ENCODE measurements at regions not wholly inside any gene's neighbourhood (a gene's known extent, or its start where the extent isn't known, plus 50 kb on each side); places are given as distances from the start of the nearest gene placed in this dataset.
"Not testable (repeated sequence)": the region's sequence is repeated elsewhere in the genome, so short reads cannot be mapped to it uniquely, and the experiment has no call there.

DNA sequence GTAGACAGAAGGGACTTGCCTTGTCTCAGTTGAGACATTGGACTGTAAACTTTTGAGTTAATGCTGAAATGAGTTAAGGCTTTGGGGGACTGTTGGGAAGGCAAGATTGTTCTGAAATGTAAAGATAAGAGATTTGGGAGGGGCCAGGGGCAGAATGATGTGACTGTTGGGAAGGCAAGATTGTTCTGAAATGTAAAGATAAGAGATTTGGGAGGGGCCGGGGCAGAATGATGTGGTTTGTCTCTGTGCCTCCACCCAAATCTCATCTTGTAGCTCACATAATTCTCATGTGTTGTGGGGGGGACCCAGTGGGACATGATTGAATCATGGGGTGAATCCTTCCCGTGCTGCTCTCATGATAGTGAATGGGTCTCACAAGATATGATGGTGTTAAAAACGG is 1217.1 kb downstream of the GALC start:
- not testable (repeated sequence) for DNase-seq

DNA sequence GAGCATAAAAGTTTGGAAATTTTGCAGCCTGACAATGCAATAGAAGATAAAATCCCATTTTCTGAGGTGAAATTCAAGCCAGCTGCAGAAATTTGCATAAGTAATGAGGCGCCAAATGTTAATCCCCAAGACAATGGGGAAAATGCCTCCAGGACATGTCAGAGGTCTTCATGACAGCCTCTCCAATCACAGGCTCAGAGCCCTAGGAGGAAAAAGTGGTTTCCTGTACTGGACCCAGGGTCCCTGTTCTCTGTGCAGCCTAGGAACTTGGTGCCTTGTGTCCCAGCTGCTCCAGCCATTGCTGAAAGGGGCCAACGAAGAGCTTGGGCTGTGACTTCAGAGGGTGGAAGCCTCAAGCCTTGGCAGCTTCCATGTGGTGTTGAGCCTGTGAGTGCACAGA is 1218.1 kb downstream of the GALC start:
- no peak for DNase-seq

DNA sequence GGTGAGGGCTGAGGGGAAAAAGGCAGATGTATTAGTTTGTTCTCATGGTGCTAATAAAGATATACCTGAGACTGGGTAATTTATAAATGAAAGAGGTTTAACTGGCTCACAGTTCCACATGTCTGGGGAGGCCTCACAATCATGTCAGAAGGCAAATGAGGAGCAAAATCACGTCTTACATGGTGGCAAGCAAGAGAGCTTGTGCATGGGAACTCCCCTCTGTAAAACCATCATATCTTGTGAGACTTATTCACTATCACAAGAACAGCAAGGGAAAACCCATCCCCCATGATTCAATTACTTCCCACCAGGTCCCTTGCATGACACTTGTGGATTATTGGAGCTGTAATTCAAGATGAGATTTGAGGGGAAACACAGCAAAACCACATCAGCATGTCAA is 1220.9 kb downstream of the GALC start:
- DNase-seq, result no peak

DNA sequence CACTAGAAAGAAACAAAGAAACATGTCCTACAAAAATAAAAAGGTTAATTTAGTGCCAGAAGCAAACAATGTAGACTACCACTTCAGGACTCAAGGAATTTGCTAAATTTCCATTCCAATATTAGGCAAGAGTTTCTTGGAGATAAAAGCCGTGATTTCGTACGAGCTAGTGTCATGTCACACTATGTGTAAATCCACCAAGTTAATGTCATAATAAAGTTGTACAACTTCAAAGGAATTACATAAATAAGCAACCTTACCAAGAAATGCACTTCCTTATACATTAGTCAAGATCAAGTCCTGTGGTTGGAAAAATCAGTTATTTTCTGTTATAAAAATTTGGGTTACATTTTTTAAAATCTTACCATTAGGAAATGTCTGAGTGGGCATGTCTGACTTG is 1222.8 kb downstream of the GALC start:
- no peak for DNase-seq

DNA sequence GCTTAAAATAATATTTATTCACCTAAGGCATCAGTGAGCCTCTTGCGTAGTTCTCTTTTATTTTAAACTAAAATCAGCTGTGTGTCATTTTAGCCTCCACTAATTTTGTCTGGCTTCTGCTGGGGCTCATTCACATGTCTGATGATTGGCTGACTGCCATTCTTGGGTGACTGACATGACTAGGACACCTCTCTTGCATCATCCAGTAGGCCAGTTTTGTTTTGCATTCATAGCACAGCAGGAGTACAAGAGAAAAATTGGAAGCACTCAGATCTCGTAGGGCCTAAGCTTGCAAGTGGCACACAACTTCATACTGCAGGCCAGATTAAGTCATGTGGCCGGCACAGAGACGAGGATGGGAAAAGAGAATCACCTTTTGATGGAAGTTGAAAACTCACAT is 1226.5 kb downstream of the GALC start:
- no peak for DNase-seq

DNA sequence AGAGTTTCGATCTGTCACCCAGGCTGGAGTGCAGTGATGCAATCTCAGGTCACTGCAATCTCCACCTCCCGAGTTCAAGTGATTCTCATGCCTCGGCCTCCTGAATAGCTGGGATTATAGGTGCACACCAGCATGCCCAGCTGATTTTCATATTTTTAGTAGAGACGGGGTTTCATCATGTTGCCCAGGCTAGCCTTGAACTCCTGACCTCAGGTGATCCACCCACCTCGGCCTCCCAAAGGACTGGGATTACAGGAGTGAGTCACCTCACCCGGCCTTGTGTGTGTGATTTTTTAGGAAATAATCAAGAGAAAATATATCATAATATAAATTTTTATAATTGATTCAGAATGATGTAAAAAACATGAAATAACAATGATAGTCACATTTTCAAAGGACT is 1231.4 kb downstream of the GALC start:
- no peak for DNase-seq

DNA sequence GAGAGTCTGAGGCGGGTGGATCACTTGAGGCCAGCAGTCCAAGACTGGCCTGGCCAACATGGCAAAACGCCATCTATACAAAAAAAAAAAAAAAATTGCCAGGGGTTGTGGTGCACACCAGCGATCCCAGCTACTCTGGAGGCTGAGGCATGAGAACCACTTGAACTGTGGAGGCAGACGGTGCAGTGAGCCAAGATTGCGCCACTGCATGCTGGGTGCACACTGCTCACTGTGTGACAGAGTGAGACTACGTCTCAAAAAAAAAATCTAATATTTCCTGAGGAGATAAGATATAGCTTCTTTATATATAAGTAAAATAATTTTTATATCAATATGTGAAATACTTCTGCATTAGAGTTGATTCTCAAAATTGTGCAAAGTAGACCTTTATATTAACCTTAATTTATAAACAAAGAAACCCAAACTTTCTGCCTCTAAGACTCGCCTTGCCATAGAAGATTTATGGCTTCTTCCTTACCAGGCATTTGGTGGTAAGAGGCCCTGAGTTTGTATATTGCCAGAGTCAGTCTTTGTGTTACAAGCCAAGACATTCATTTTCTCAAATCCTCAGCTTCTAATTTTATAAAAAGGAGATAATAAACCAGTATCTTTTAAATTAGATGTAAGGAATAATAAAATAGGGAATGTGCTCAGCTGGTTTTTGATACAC is 1226.7 kb downstream of the FLRT2 start:
- DNase-seq, result no peak

DNA sequence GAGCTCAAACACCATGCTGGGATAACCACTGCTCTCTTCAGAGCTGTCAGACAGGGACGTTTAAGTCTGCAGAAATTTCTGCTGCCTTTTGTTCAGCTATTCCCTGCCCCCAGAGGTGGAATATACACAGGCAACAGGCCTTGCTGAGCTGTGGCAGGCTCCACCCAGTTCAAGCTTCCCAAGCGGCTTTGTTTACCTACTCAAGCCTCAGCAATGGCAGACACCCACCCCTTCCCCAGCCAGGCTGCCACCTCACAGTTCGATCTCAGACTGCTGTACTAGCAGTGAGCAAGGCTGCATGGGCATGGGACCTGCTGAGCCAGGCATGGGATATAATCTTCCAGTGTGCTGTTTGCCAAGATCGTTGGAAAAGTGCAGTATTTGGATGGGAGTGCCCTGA is 1220.5 kb downstream of the FLRT2 start:
- DNase-seq, result not testable (repeated sequence)

DNA sequence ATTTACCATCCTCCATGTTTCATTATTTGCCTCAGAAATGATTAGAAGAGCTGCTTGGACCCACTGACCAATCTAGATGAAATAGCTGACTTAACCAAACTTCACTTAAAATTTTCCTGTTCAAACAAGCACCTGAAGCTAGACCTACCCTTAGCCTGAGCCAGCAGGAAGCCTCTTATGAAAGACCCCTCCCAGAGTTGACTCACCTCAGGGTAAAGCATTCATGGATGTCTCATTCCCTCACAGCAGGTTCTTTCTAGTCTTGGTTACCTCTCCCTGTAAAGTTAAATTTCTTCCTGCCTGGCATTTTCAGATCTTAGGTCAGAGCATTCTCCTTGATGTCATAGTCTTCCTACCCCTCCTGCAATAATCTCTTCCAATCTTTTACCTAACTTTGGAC is 1209.8 kb downstream of the FLRT2 start:
- no peak for DNase-seq

DNA sequence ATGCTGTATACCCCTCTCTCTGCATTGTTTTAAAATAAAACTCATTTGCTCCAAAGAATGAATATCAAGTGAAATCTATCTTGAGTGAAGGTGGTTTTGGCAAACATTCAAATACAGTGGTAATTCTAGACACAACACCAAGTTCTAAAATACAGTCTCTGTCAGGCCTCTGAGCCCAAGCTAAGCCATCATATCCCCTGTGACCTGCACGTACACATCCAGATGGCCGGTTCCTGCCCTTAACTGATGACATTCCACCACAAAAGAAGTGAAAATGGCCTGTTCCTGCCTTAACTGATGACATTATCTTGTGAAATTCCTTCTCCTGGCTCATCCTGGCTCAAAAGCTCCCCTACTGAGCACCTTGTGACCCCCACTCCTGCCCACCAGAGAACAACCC is 1201.5 kb downstream of the FLRT2 start:
- DNase-seq, result not testable (repeated sequence)

DNA sequence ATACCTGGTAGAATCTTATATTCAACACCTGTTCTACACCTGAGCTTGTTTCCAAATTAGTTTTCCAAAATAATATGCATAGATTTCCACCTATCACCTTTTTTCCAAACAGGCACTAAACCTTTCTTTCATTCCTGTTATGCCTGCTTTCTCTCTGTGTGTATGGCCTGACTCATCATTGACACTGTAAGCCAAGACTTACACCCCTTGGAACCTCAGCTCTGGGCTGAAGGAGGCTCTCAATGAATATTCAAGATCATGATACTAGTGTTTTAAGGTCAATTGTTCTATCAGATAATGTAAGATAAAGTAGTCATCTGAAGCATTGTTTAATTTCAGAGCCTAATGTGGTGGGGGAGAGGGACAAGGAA is 1193.3 kb downstream of the FLRT2 start:
- no peak for DNase-seq

DNA sequence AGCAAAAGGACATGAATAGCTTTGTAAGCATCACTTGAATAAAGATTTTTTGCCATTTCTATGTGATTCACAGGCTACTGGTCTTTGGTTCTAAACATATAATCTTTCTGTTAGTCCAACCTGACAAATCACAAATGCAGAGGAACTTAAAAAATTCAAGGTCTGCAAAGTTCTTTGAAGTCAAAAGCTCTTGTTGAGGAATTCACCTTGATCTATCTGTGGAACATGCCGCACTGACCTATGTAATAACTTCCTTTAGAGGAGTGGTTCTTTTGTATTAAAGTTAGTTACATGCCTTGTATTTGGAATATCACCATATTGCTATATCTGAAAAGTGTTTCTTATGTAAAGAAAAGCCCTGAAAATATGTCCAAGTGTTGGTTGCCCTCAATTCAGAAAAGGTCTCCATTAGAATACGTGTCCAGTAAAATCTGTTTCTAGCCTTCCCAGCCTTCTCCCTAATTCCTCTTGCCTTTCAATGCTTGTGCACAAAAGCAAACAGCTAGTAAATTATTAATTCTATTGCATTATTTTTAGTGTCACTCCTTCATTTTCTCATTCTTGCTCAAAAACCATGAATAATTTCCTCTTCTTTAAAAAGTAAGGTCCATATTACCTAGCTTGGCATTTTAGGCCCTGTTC is 1192.8 kb downstream of the FLRT2 start:
- no peak for DNase-seq

DNA sequence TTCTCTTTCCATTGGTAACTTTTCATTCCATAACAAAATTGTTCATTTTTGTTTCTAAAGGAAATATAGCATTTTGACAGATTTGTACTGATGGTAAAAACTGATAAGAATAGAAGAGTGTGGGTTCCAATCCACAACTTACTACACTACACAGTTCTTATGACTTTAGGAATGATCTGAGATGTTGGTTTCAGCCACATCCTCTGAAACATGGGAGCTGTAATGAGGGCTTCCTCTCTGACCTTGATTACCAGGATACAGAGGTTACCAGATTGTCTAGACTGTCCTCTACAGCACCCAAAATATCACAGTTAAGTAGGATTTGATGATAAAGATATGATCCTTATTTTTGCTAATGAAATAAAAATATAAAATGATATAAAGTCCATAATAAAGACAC is 1184.6 kb downstream of the FLRT2 start:
- no peak for DNase-seq

DNA sequence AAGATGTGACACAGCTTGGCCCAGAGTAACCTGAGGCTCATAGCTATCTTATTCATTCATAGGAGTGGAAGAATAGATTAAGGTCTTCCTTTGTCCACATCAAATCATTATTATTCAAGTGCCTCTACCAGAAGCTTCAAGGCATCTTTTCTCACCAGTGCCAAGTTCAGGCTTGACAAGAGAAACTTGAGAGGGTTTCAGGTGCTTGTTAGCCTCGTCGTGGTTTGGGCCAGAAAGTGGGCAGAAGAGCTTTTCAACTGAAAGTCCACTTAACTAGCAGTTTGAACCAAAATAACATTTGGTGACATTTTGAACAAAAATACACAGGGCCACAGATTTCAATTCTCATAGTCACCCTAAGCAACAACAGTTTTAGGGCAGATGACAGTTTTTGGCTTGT is 1184.2 kb downstream of the FLRT2 start:
- DNase-seq, result no peak

DNA sequence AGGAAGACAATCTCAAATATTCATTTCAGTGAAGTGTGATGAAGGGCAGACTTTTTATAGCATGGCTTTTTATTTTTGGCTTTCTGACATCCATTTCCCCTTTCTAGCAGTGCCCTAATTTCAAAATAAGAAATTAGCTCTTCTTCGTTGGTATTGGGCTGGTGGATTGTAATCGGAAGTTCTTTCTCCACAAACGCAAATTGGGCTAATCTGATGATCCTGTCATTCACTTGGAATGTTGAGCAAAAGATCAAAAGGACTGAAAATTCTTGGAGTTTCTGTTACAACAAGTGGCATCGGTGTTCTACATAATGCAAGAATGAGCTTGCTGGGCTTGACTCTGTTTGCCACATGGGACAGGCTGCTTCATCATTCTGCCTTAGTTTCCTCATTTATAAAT is 1182.8 kb downstream of the FLRT2 start:
- DNase-seq, result no peak

DNA sequence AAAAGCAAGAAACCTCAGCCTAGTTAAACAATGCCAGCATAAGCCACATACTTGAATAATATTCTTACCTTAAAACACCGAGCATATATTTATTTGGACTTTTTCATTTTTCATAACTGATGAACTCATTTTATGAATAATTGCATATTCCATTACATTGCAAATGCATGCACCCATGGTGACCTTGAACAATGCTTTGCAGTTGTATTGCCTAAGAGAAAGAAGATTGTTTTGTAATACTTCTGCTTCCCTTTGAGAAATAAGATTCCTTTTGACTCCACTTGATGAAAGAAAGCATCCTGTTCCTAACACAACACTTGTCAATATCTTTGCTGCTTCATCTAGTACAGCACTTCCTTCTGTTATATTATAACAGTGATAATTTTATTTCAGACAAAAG is 1182.2 kb downstream of the FLRT2 start:
- no peak for DNase-seq

DNA sequence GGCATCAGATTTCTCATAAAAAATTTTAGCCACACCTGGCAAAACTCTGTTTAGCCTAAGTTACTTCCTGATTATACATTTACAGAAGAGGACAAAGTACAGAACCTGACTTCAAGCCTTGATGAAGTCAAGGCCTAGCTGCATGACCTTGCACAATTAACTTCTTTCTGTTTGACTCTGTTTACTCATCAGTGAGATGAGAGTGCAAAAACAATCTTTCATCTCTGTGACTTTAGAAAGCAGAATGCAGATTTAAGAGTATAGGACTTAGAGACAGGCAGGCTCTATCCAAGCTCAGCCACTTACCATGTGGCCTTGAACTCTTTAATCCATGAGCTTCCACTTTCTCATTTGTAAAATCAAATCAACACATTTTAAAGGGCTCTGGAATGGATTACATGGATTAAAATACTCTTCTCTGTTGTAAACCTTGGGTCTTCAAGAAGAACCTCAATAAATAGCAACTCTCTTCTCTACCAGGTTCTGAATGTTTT is 1178.9 kb downstream of the FLRT2 start:
- no peak for DNase-seq

DNA sequence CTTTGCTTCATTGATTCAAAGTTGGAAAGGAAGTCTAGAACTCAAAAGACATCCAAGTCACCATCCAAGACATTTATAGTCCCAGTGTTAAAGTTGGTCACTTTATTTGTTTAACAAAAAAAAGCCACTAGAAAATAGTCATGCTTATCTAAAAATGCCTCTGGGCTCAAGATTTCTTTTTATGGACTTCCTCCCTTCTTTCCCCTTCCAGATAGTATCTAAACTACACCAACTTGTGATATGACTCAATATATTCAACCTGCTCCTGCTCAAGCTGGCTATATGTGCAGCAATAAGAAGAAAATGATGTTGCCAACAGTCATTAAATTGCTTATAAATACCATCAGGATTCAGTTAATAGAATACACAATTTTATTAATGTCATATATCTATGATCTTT is 1177.1 kb downstream of the FLRT2 start:
- DNase-seq, result no peak

DNA sequence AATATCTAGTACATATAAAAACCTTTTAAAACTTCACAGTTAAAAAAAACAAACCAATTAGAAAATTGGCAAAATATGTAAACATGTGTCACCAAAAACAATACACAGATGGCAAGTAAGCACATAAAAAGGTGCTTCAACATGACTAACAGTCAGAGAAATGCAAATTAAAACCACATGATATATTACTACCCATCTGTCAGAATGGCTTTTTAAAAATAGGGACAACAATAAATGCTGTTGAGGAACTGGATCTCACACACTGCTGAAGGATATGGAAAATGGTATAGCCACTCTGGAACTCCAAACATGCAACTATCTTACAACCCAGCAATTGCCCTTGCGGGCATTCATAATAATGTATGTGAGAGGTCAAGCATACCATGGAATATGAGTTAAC is 1153.6 kb downstream of the FLRT2 start:
- no peak for DNase-seq

DNA sequence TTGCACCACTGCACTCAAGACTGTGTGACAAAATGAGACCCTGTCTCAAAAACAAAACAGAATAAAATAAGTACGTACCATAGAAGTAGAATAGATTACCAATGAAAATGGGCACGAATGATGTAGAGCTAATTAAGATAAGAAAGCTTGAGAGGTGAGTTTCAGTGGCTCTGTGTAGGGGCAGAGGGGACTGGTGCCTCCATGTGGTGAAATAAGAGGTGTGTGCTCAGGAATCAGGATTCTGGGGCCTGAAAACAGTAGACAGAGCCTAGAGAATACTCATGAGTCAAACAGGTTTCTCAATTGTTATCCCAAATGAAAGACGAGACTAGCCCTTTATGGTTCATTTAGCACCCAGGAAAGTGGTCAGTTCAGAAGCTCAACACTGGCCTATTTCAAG is 1145.1 kb downstream of the FLRT2 start:
- no peak for DNase-seq

DNA sequence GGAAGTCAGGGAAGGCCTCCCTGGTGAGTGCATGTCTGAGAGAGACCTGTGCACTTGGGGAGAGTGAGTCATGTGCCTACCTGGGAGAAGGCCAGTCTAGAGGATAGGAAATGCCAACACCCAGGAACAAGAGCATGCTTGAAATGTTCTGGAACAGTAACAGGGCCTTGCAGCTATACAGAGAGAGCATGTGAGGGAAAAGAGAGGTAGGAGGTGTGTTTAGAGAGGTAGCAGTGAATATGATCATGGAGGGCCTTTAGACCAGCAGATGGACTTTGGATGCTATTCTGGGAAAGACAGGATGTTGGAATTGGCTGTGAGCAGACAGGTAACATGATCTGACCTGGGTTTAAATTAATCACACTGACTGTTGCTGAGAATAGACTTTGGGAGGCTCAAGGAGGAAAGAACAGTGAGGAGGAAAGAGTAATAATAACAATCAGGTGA is 1143.6 kb downstream of the FLRT2 start:
- no peak for DNase-seq

DNA sequence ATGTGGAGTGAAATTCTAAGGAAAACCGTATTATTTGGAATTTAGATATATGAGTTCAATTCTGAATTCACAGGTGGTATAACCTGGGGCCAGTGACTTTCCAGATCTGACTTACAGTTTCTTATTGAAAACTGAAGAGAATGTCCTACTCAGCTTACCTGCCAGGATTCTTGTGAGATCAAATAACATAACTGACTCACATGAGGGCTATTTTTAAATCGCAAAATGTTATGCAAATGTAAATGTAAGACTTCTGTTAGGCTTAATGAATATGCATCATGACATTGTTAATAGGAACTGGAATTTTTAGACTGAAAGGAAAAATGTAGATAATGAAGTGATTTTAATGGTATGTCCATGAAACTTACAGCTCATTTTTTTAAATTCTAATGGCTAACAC is 1142.1 kb downstream of the FLRT2 start:
- no peak for DNase-seq

DNA sequence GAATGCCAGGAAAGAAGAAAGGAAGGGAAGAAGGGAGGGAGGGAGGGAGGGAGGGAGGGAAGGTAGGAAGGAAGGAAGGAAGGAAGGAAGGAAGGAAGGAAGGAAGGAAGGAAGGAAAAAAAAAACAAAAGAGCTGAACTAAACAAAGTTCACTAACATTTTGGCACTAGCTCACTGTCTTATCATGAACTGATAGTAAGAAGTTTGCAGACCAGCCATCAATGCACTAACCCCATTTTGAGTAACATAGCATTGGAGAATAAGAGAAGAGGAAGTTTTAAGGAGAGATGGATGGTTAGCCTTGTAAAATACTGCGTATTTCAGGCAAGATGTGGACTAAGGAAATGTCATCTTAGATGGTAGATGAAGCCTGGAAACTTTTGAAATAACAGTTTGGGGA is 1136.0 kb downstream of the FLRT2 start:
- DNase-seq, result no peak

DNA sequence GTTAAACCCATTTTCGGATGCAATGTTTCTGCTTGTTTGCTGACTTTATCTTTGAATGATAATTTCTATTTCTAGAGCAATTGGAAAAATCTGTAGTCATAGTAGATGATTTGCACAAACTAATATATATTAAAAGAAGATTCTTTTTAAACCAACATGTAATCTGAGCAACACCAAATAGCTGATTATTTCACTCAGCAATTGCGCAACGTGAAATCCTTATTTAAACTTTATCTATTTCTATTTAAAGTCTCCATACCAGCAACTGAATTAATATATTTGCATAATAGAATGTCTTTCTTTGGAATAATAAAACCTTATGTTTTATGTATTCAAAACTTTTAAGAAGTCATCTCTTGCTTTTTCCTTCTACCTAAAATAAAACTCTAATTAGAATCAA is 1132.4 kb downstream of the FLRT2 start:
- no peak for DNase-seq

DNA sequence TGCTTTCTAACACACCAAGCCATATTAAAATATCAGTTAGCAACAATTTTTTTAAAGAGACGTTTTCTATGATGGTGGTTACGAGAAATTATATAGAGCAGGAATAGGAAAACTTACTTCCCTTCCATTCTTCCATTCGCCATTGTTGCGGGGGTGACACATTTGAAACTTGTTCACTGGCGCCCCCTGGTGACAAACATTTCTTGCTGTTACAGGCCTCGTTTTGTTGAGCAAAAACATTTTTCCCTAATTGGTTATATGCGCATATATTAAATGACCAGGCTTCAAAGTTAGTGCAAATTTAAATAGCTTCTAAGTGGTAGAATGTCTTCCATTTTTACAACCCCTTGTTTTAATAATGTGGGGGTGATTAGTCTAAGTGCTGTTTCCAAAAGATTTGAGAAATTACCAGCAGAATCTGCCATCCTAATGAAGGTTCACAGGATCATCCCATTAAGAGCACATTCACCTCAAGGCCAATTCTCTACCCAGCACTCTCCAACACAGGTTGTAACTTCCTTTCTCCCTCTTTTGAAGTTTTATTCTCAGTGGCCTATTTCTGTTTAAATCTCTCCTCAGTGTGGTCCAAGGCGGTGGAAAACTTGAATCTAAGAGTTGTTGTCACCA is 1124.7 kb downstream of the FLRT2 start:
- DNase-seq, result peak; percentile 77

Data from activated CD8-positive, alpha-beta memory T cell treated with anti-CD3 and anti-CD28 coated beads, Interleukin-2, amount 50 U/mL, for 48 hours (primary cell).